BLaER1 (cell line): ENCODE measurements at regions not wholly inside any gene's neighbourhood (a gene's known extent, or its start where the extent isn't known, plus 50 kb on each side); places are given as distances from the start of the nearest gene placed in this dataset.

Source experiments
- H3K27ac ChIP-seq: shearing (Covaris generic); formaldehyde crosslinking; 2 replicates; pipeline ENCODE4 v1.8.1; 2022
- H3K27me3 ChIP-seq: shearing (Covaris generic); formaldehyde crosslinking; 2 replicates; pipeline ENCODE4 v1.8.1; 2022
- H3K36me3 ChIP-seq: shearing (Covaris generic); formaldehyde crosslinking; 2 replicates; pipeline ENCODE4 v1.8.1; 2022
- H3K4me1 ChIP-seq: shearing (Covaris generic); formaldehyde crosslinking; 2 replicates; pipeline ENCODE4 v1.8.1; 2022
- H3K4me2 ChIP-seq: shearing (Covaris generic); formaldehyde crosslinking; 2 replicates; pipeline ENCODE4 v1.8.1; 2022
- H3K4me3 ChIP-seq: shearing (Covaris generic); formaldehyde crosslinking; 2 replicates; pipeline ENCODE4 v1.8.1; 2022
- H3K9ac ChIP-seq: shearing (Covaris generic); formaldehyde crosslinking; 2 replicates; pipeline ENCODE4 v1.8.1; 2022
- H3K9me3 ChIP-seq: shearing (Covaris generic); formaldehyde crosslinking; 2 replicates; pipeline ENCODE4 v1.8.1; 2022
- H4K20me1 ChIP-seq: shearing (Covaris generic); formaldehyde crosslinking; 2 replicates; pipeline ENCODE4 v1.8.1; 2022
- Cebpa-rat ChIP-seq: shearing (Covaris generic); IDR thresholded peaks from 2 replicates; pipeline ENCODE4 v1.8.1; 2022

- no peaks in the 10 kb centered on the region for H4K20me1 ChIP-seq
- no peak overlapping the region for H3K27ac ChIP-seq
- no peak overlapping the region for H3K4me3 ChIP-seq
- H3K9me3 ChIP-seq: no peaks in the 10 kb centered on the region
- no peak overlapping the region for H3K4me2 ChIP-seq
- no peak for TF ChIP-seq Cebpa-rat
- no peaks in the 10 kb centered on the region for H3K27me3 ChIP-seq
- no peak overlapping the region for H3K9ac ChIP-seq
- no peaks in the 10 kb centered on the region for H3K36me3 ChIP-seq
- H3K4me1 ChIP-seq: no peaks in the 10 kb centered on the region
Measured at GRCh38 chr16:6249863-6250262, 1082.8 kb upstream of the RBFOX1 start.

DNA sequence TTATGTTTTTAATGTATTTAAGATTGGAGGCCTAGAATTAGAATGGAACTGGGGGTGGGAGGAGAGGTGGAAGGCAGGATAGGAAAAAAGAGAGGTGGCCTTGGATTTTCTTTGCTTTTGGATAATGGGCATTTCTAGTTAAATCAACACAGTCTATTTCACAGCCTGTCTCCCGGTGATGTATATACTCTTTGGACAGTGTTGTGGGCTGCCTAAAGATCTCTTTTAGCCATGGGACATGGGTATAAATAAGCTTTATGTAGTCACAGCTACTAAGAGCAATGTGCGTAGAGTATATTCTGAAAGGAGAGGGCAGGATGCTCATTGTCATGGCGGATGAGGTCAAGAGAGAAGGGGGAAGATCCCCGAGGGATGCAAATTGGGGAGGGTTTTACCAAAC is 1084.4 kb upstream of the RBFOX1 start:
- Histone ChIP-seq H3K9ac (no peak overlapping the region), H3K4me1 (no peaks in the 10 kb centered on the region), H3K27me3 (no peaks in the 10 kb centered on the region), H3K9me3 (no peaks in the 10 kb centered on the region), H3K4me2 (no peak overlapping the region), H3K36me3 (no peaks in the 10 kb centered on the region), H3K4me3 (no peak overlapping the region), H3K27ac (no peak overlapping the region), H4K20me1 (no peaks in the 10 kb centered on the region)
- TF ChIP-seq Cebpa-rat: no peak

- Histone ChIP-seq H3K27ac (no peak overlapping the region), H3K9ac (no peak overlapping the region), H3K4me1 (no peaks in the 10 kb centered on the region), H3K36me3 (no peaks in the 10 kb centered on the region), H3K9me3 (no peaks in the 10 kb centered on the region), H3K4me2 (no peak overlapping the region), H3K27me3 (no peaks in the 10 kb centered on the region), H4K20me1 (no peaks in the 10 kb centered on the region), H3K4me3 (no peak overlapping the region)
- TF ChIP-seq Cebpa-rat: no peak
Measured at GRCh38 chr16:6247775-6248174, 1084.9 kb upstream of the RBFOX1 start.

DNA sequence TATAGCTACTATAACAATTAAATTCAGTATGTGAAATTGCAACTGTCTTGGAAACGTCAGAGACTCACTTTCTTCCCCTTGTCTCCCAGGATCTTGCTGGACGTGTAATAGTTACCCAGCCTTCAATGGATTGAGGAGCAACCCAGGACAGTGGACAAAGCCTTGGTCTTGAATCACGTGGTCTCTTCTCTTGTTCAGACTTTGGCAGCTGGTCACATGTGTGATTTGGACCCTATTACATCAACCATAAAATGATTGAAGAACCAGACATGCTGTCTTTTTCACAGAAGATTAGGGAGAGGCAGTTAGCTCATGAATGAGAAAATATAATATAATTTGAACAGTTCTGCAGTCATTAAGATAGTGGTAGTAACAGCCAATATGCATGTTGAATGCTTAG is 1085.5 kb upstream of the RBFOX1 start:
- Histone ChIP-seq H3K9ac (no peak overlapping the region), H3K4me2 (no peak overlapping the region)

GRCh38 chr16:6246266-6246665 is 1086.4 kb upstream of the RBFOX1 start:
- no peak overlapping the region for H3K4me3 ChIP-seq
- H3K36me3 ChIP-seq: no peaks in the 10 kb centered on the region
- TF ChIP-seq Cebpa-rat: no peak
- no peaks in the 10 kb centered on the region for H4K20me1 ChIP-seq
- H3K4me2 ChIP-seq: no peak overlapping the region
- no peaks in the 10 kb centered on the region for H3K9me3 ChIP-seq
- no peaks in the 10 kb centered on the region for H3K4me1 ChIP-seq
- no peak overlapping the region for H3K9ac ChIP-seq
- H3K27me3 ChIP-seq: no peaks in the 10 kb centered on the region
- H3K27ac ChIP-seq: no peak overlapping the region

More for the DNA sequence above, 1085.5 kb upstream of the RBFOX1 start:
- no peak overlapping the region for H3K4me3 ChIP-seq
- H3K9me3 ChIP-seq: no peaks in the 10 kb centered on the region
- no peaks in the 10 kb centered on the region for H3K27me3 ChIP-seq
- no peaks in the 10 kb centered on the region for H3K4me1 ChIP-seq
- no peaks in the 10 kb centered on the region for H3K36me3 ChIP-seq
- H3K27ac ChIP-seq: no peak overlapping the region
- TF ChIP-seq Cebpa-rat: no peak
- H4K20me1 ChIP-seq: no peaks in the 10 kb centered on the region

- Histone ChIP-seq H3K27ac (no peak overlapping the region), H3K4me1 (no peaks in the 10 kb centered on the region), H3K9me3 (no peaks in the 10 kb centered on the region), H3K4me2 (no peak overlapping the region), H3K36me3 (no peaks in the 10 kb centered on the region), H3K4me3 (no peak overlapping the region), H3K27me3 (no peaks in the 10 kb centered on the region), H4K20me1 (no peaks in the 10 kb centered on the region), H3K9ac (no peak overlapping the region)
- no peak for TF ChIP-seq Cebpa-rat
Measured at GRCh38 chr16:6232056-6232455, 1100.6 kb upstream of the RBFOX1 start.

GRCh38 chr16:6231398-6231797 is 1101.2 kb upstream of the RBFOX1 start:
- no peak overlapping the region for H3K27ac ChIP-seq

GRCh38 chr16:6229186-6229585 is 1103.5 kb upstream of the RBFOX1 start:
- H3K9me3 ChIP-seq: no peaks in the 10 kb centered on the region
- no peak overlapping the region for H3K4me2 ChIP-seq
- H3K4me1 ChIP-seq: no peaks in the 10 kb centered on the region
- H3K27ac ChIP-seq: no peak overlapping the region
- no peaks in the 10 kb centered on the region for H3K36me3 ChIP-seq
- no peaks in the 10 kb centered on the region for H3K27me3 ChIP-seq
- H3K9ac ChIP-seq: no peak overlapping the region
- no peaks in the 10 kb centered on the region for H4K20me1 ChIP-seq
- TF ChIP-seq Cebpa-rat: no peak
- H3K4me3 ChIP-seq: no peak overlapping the region

More at GRCh38 chr16:6231398-6231797, 1101.2 kb upstream of the RBFOX1 start:
- Histone ChIP-seq H3K4me1 (no peaks in the 10 kb centered on the region), H3K9ac (no peak overlapping the region), H3K4me3 (no peak overlapping the region), H3K36me3 (no peaks in the 10 kb centered on the region), H3K9me3 (no peaks in the 10 kb centered on the region), H3K4me2 (no peak overlapping the region), H4K20me1 (no peaks in the 10 kb centered on the region), H3K27me3 (no peaks in the 10 kb centered on the region)
- no peak for TF ChIP-seq Cebpa-rat

GRCh38 chr16:6218855-6219254 is 1113.8 kb upstream of the RBFOX1 start:
- H3K4me1 ChIP-seq: no peaks in the 10 kb centered on the region
- no peak overlapping the region for H3K9ac ChIP-seq
- 0 out of 2 replicates have a peak, but pooled peaks cover 6% of the 10 kb centered on the region for H3K27me3 ChIP-seq
- H3K4me2 ChIP-seq: no peak overlapping the region
- no peak for TF ChIP-seq Cebpa-rat
- no peaks in the 10 kb centered on the region for H4K20me1 ChIP-seq
- H3K36me3 ChIP-seq: no peaks in the 10 kb centered on the region
- no peak overlapping the region for H3K4me3 ChIP-seq
- no peaks in the 10 kb centered on the region for H3K9me3 ChIP-seq
- H3K27ac ChIP-seq: no peak overlapping the region

DNA sequence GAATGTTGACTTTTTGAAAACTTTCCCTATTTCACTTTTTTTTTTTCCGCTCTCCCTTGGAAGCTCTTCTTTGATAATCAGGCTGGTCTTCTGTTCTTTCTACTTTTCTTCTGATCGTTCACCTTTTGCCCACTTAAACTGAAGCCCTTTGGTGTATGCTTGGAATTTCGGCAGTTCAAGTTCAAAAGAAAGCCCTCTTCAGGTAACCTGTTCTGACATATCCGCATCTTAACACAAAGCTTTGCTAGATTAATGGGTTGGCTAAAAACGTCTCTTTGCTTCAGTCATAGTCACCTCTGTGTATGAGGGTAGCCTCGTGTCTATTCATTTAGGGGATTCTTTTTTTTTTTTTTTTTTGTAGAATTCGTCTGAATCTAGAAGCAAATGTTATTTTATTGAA is 1115.8 kb upstream of the RBFOX1 start:
- no peaks in the 10 kb centered on the region for H3K4me1 ChIP-seq
- H3K36me3 ChIP-seq: no peaks in the 10 kb centered on the region
- H3K4me3 ChIP-seq: no peak overlapping the region
- no peaks in the 10 kb centered on the region for H3K9me3 ChIP-seq
- no peaks in the 10 kb centered on the region for H4K20me1 ChIP-seq
- H3K4me2 ChIP-seq: no peak overlapping the region
- H3K27ac ChIP-seq: no peak overlapping the region
- TF ChIP-seq Cebpa-rat: no peak
- no peak overlapping the region for H3K9ac ChIP-seq
- 0 out of 2 replicates have a peak, but pooled peaks cover 6% of the 10 kb centered on the region for H3K27me3 ChIP-seq

GRCh38 chr16:6211644-6212043 is 1114.0 kb upstream of the EEF2KMT start:
- H3K9ac ChIP-seq: no peak overlapping the region
- H3K4me1 ChIP-seq: no peaks in the 10 kb centered on the region
- H3K9me3 ChIP-seq: no peaks in the 10 kb centered on the region
- H4K20me1 ChIP-seq: no peaks in the 10 kb centered on the region
- no peak for TF ChIP-seq Cebpa-rat
- H3K4me2 ChIP-seq: no peak overlapping the region
- no peak overlapping the region for H3K27ac ChIP-seq
- H3K4me3 ChIP-seq: no peak overlapping the region
- H3K27me3 ChIP-seq: 0 out of 2 replicates have a peak, but pooled peaks cover 6% of the 10 kb centered on the region
- H3K36me3 ChIP-seq: no peaks in the 10 kb centered on the region
